GM12874 (cell line): ENCODE measurements at regions not wholly inside any gene's neighbourhood (a gene's known extent, or its start where the extent isn't known, plus 50 kb on each side); places are given as distances from the start of the nearest gene placed in this dataset.

ENCODE experiments used
- TF ChIP-seq, protein P1 (sequence below): IDR thresholded peaks from 2 replicates; pipeline ENCODE4 v1.5.1; 2011; ENCODE audit warnings: low read depth, mild to moderate bottlenecking, control low read depth, low read length, moderate library complexity; ENCODE audit not compliant: insufficient read depth

DNA sequence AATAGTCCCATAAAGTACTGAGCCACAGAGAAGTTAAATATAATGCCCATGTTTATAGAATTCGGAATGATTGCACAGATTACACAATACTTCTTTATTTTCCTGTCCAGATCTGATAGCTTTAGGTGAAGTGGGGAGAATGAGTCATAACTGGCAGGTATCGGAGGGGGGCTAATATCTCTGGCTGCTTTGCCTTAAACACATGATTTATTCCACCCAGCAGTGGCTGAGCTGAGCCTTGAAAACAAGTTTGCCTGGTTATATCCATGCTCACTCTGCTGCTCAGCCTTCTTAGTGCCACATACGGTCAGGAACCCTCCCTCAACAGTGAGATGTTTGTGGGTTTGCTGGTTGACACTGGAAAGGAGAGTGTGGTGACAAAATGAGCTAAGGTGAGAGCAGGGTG lies 119.7 kb upstream of the ZNF648 start:
- TF ChIP-seq, protein P1, sequence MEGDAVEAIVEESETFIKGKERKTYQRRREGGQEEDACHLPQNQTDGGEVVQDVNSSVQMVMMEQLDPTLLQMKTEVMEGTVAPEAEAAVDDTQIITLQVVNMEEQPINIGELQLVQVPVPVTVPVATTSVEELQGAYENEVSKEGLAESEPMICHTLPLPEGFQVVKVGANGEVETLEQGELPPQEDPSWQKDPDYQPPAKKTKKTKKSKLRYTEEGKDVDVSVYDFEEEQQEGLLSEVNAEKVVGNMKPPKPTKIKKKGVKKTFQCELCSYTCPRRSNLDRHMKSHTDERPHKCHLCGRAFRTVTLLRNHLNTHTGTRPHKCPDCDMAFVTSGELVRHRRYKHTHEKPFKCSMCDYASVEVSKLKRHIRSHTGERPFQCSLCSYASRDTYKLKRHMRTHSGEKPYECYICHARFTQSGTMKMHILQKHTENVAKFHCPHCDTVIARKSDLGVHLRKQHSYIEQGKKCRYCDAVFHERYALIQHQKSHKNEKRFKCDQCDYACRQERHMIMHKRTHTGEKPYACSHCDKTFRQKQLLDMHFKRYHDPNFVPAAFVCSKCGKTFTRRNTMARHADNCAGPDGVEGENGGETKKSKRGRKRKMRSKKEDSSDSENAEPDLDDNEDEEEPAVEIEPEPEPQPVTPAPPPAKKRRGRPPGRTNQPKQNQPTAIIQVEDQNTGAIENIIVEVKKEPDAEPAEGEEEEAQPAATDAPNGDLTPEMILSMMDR: no peak

DNA sequence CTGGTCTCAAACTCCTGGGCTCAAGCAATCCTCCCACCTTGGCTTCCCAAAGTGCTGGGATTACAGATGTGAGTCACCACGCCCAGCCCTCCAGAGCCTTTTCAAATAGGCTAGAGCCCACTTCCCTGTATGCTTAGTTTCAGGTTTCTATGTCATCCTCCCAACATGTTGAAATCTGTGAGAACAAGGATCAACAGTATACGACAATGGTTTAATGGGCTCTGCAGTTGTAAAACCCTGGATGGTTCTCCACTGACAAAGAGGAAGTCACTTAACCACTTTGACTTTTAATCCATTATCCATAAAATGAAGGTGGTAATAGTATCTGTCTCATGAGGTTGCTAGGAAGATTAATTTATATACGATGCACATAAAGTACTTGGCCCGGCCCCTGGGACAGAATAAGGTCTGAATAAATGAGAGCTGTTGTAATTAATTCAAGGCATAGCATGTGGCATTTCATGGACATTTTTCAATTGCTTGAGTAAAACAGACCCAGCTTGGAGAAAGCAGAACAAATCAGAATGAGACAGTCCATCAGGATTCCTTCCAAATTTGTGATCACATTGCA lies 113.9 kb upstream of the ZNF648 start:
- TF ChIP-seq, protein P1: no peak

DNA sequence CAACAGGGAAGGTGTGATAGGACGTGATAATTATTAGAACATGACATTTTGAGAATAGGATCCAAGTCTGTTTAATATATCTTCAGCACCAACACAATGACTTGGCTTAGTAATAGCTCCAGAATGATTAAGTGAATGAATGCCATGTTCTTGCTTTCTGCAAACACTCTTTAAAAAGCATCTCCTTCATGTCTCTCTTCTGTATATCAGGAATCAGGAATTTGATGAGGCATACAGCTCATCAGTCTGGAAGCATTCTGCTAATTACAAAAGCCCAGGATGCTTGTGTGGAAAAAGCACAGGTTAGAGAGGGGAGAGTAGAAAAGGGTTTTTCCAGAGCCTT lies 113.0 kb upstream of the ZNF648 start:
- TF ChIP-seq, protein P1: no peak

DNA sequence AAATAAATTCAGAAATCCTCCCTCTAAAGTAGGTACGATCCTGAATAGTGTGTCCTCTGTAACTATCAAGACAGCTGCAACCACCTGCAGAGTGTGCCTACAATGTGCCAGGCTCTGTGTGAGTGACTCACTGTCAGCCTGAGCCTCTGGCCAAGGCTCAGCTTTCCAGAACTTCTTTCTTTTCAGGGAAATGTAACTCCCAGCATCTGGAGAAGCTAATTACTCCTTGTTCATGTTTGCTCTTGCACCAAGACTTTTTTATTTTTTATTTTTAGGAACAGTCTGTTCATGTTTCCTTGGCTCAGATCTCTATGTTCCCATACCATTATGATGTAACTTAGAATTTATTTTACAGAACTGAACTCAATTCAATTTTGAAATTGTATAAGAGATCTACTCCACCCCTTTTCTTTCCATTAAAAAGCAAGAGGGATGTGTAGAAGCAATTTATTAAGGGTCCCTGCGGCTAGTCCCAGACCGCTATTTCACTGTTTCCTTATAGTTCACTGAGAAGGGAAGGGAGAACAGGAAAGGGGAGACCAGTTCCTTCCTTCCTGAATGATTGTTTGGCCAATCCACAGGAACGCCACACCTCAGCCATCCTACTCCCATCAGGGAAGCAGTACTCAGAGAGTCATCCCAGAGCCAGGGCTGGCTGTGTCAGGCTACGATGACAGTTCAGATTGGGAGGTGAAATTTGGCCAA lies 112.4 kb upstream of the ZNF648 start:
- TF ChIP-seq, protein P1: no peak

DNA sequence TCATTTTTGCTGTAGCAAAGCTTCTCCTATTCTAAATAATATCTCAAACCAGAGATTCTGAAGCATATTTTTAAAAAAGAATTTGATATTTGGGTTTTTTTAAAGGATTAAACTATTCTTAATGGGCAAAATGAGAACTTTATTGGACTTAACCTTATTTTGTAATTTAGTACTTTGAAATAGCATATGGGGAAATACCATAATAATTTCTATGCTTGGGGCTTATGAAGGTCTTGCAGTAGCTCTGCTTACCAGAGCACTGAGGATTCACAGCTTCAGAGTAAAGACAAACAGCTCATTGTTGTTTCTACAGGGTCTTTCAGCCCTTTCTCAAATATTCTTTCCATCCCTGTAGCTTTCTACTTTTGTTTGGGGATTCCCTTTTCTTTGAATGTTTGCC lies 111.2 kb upstream of the ZNF648 start:
- TF ChIP-seq, protein P1: no peak

DNA sequence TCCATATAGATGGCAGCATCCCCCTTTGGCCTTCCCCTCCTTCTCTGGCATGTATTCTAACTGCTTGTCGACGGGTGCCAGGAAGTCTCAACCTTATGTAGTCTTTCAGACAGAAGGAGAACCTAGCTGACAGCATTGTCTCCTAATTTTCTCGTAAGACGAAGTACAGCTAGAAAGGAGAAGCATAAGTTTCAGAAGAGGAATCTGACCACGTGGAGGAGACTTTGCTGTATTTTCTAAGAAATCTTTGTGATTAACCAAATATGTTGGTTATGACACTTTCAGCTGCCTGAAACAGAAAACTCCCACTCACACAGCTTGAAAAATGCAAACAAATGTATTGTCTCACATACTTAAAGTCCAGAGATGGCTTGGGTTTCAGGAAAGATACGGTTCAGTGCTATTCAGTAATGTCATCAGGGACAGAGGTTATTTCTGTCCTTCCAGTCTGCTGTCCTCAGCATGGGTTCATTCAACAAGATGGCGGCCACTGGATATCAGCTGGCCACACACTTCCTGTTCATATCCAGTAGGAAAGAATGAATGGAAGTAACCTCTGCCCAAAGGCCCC lies 109.5 kb upstream of the ZNF648 start:
- TF ChIP-seq, protein P1: no peak

DNA sequence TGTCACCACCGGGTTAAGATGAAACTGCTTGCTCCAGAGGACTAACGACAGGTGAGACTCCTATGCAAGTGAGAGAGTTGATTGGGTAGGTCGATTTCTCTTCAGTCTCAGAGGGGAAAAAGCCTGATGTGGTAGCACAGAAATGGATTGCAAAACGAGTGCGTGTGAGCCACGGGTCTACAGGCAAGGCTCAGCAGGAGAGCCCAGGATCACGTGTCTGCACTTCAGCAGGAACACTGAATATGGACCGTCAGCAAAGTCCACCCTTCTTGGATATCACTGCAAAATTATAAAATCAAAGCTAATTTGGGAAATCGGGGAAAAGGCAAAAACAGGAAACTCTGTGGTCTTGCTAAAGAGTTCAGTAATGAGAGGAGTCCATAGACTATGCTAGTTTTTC lies 107.7 kb upstream of the ZNF648 start:
- TF ChIP-seq, protein P1: no peak
